Erythroblast (primary cell): ENCODE measurements at regions not wholly inside any gene's neighbourhood (a gene's known extent, or its start where the extent isn't known, plus 50 kb on each side); places are given as distances from the start of the nearest gene placed in this dataset.

Source experiments
- GATA1 ChIP-seq: IDR thresholded peaks from 2 replicates; pipeline ENCODE4 v1.6.1; 2011; ENCODE audit warnings: low read depth, mild to moderate bottlenecking, control low read depth, low read length, moderate library complexity
- POLR2A ChIP-seq: IDR thresholded peaks from 2 replicates; pipeline ENCODE4 v1.6.1; 2011; ENCODE audit warnings: mild to moderate bottlenecking, low read length

GRCh38 chr17:77443748-77444260, 303.0 kb downstream of the SEC14L1 start:
- TF ChIP-seq POLR2A (no peak), GATA1 (no peak)
